ENCODE measurements at regions not wholly inside any gene's neighbourhood (a gene's known extent, or its start where the extent isn't known, plus 50 kb on each side); places are given as distances from the start of the nearest gene placed in this dataset.

GRCh38 chr2:74759986-74760385 is 73.9 kb upstream of the HK2 start:
- Histone ChIP-seq H3F3A (ENCODE audit: insufficient read depth, low read depth) (no peaks in the 10 kb centered on the region), H3K27me3 (ENCODE audit: insufficient read depth, low read depth) (no peaks in the 10 kb centered on the region), H3K4me2 (no peak overlapping the region), H3K4me1 (replicated peaks; ENCODE audit: insufficient read depth) (no peaks in the 10 kb centered on the region; the same call in 1 of the 2 replicates), H3K27ac (no peak overlapping the region), H4K20me1 (ENCODE audit: insufficient read depth) (no peaks in the 10 kb centered on the region), H2AFZ (no peak overlapping the region), H3K9me2 (ENCODE audit: insufficient read depth) (no peaks in the 10 kb centered on the region), H3K79me2 (ENCODE audit: low read depth) (no peaks in the 10 kb centered on the region), H3K36me3 (ENCODE audit: low read depth) (no peaks in the 10 kb centered on the region), H3K4me3 (no peak overlapping the region), H3K9me3 (ENCODE audit: insufficient read depth, low read depth) (peaks cover 16% of the 10 kb centered on the region; the same call in 1 of the 2 replicates)
- BruUV-seq (replicated peaks) = no TSS peak
- TF ChIP-seq EZH2 (IDR thresholded peaks at IDR 0.05; ENCODE audit: low read depth) = no peak
- no peak for TF ChIP-seq CTCF (conservative IDR thresholded peaks at IDR 0.05)
- ChIA-PET POLR2A (ENCODE audit: unreplicated experiment) (interaction anchor here (0.6 kb wide), 1 partner anchor 25 kb away, joined by 7 read pairs; no protein-coding TSS in a partner anchor), CTCF (interaction anchor here (0.6 kb wide), 1 partner anchor 160 kb away, joined by 3 read pairs; no protein-coding TSS in a partner anchor)
- DNase-seq = no peak
- intact Hi-C loops (cut with micrococcal nuclease; ENCODE audit: unreplicated experiment) = no loop called here

- POLR2A ChIA-PET (ENCODE audit: unreplicated experiment) = no interaction called here
Observed at GRCh38 chr2:74760875-74761630, 72.9 kb upstream of the HK2 start.

GRCh38 chr2:74762789-74763188 is 71.1 kb upstream of the HK2 start:
- ChIA-PET CTCF (no interaction called here), POLR2A (ENCODE audit: unreplicated experiment) (no interaction called here)
- Histone ChIP-seq H3K79me2 (ENCODE audit: low read depth) (no peaks in the 10 kb centered on the region), H3K27me3 (ENCODE audit: insufficient read depth, low read depth) (no peaks in the 10 kb centered on the region), H3K4me2 (no peak overlapping the region), H3K9me3 (ENCODE audit: insufficient read depth, low read depth) (peaks cover 10% of the 10 kb centered on the region; the same call in 1 of the 2 replicates), H4K20me1 (ENCODE audit: insufficient read depth) (no peaks in the 10 kb centered on the region), H3K36me3 (ENCODE audit: low read depth) (no peaks in the 10 kb centered on the region), H3K27ac (no peak overlapping the region), H3F3A (ENCODE audit: insufficient read depth, low read depth) (no peaks in the 10 kb centered on the region), H2AFZ (no peak overlapping the region), H3K4me3 (no peak overlapping the region), H3K4me1 (replicated peaks; ENCODE audit: insufficient read depth) (no peaks in the 10 kb centered on the region; the same call in 1 of the 2 replicates), H3K9me2 (ENCODE audit: insufficient read depth) (no peaks in the 10 kb centered on the region)
- no peak for TF ChIP-seq EZH2 (IDR thresholded peaks at IDR 0.05; ENCODE audit: low read depth)
- no peak for TF ChIP-seq CTCF (conservative IDR thresholded peaks at IDR 0.05)
- no TSS peak for BruUV-seq (replicated peaks)
- intact Hi-C loops (cut with micrococcal nuclease; ENCODE audit: unreplicated experiment) = no loop called here
- no peak for DNase-seq

More at GRCh38 chr2:74760875-74761630, 72.9 kb upstream of the HK2 start:
- TF ChIP-seq CTCF (conservative IDR thresholded peaks at IDR 0.05) (no peak), EZH2 (IDR thresholded peaks at IDR 0.05; ENCODE audit: low read depth) (no peak)
- CTCF ChIA-PET = no interaction called here
- Histone ChIP-seq H3K4me2 (no peak overlapping the region), H3K9me3 (ENCODE audit: insufficient read depth, low read depth) (peaks cover 12% of the 10 kb centered on the region; the same call in 1 of the 2 replicates), H3K27me3 (ENCODE audit: insufficient read depth, low read depth) (no peaks in the 10 kb centered on the region), H3F3A (ENCODE audit: insufficient read depth, low read depth) (no peaks in the 10 kb centered on the region), H3K27ac (no peak overlapping the region), H4K20me1 (ENCODE audit: insufficient read depth) (no peaks in the 10 kb centered on the region), H3K4me3 (no peak overlapping the region), H2AFZ (no peak overlapping the region), H3K79me2 (ENCODE audit: low read depth) (no peaks in the 10 kb centered on the region), H3K9me2 (ENCODE audit: insufficient read depth) (no peaks in the 10 kb centered on the region), H3K36me3 (ENCODE audit: low read depth) (no peaks in the 10 kb centered on the region), H3K4me1 (replicated peaks; ENCODE audit: insufficient read depth) (no peaks in the 10 kb centered on the region; the same call in 1 of the 2 replicates)
- intact Hi-C loops (cut with micrococcal nuclease; ENCODE audit: unreplicated experiment) = no loop called here
- no TSS peak for BruUV-seq (replicated peaks)
- no peak for DNase-seq

All from PC-9 (cell line).